ENCODE measurements at regions not wholly inside any gene's neighbourhood (a gene's known extent, or its start where the extent isn't known, plus 50 kb on each side); places are given as distances from the start of the nearest gene placed in this dataset.
"Not testable (repeated sequence)": the region's sequence is repeated elsewhere in the genome, so short reads cannot be mapped to it uniquely, and the experiment has no call there.

GRCh38 chr2:110287817-110288216 lies 75.5 kb upstream of the MTLN start:
- WGBS (ENCODE audit: insufficient coverage) = no CpG with 5 or more reads among the region's 8 CpGs
- POLR2A ChIA-PET; H3K27me3 Mint-ChIP-seq; H3K4me2 ChIP-seq (replicated peaks; ENCODE audit: low read depth, low read length, poor library complexity, severe bottlenecking); H2AFZ ChIP-seq (ENCODE audit: insufficient read depth, low read depth, low read length, poor library complexity, severe bottlenecking); H3K4me3 ChIP-seq (ENCODE audit: control extremely low read depth in 1 of 5, extremely low read depth in 1 of 5, insufficient read depth in 1 of 5, low read depth in 2 of 5, low read length in 4 of 5); H3K79me2 ChIP-seq (ENCODE audit: control insufficient read depth, insufficient read depth, low read length); H3K9me3 ChIP-seq (ENCODE audit: control extremely low read depth in 1 of 3, control insufficient read depth in 2 of 3, insufficient read depth in 1 of 3, low read length in 2 of 3); H3K4me1 Mint-ChIP-seq; H3K9ac ChIP-seq (ENCODE audit: low read length); intact Hi-C loops (cut with micrococcal nuclease); DNase-seq; ATAC-seq (ENCODE audit: low read depth); H3K27ac Mint-ChIP-seq; H3K27me3 ChIP-seq (replicated peaks in 1 of 4; ENCODE audit: control extremely low read depth in 1 of 4, control insufficient read depth in 3 of 4, insufficient read depth in 4 of 4, low read length in 3 of 4); H3K36me3 ChIP-seq (replicated peaks in 1 of 2; ENCODE audit: control extremely low read depth in 1 of 2, control insufficient read depth in 1 of 2, extremely low read depth in 1 of 2, insufficient read depth in 2 of 2, low read length in 1 of 2); H3K4me1 ChIP-seq (ENCODE audit: control insufficient read depth in 2 of 2, insufficient read depth in 2 of 2, low read length in 2 of 2); H3K9me3 Mint-ChIP-seq (ENCODE audit: insufficient read depth); H3K27ac ChIP-seq (ENCODE audit: low read length in 2 of 2); H4K20me1 ChIP-seq (ENCODE audit: control insufficient read depth, insufficient read depth, low read length, poor library complexity, severe bottlenecking); CTCF ChIA-PET; H3K4me3 Mint-ChIP-seq: not testable (repeated sequence)

DNA sequence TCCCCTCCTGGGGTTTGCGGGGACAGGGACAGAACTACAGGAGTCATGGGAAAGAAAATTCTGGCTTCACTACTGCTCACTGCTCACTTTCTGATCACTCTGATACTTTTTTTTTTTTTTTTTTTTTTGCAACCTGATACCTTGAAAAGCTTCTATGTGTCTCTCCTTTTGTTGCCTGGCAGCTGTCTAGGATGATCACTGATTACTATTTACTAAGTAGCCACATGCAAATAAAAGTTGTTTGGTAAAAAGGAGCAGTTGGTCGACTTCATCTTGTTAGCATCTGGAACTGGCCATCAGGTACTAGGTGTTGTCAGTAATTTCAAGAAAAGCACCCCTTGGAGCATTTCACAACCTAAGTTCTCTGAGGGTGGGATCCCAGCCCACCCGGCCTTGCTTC lies 74.9 kb upstream of the MTLN start:
- H3K4me1 ChIP-seq (ENCODE audit: control insufficient read depth in 2 of 2, insufficient read depth in 2 of 2, low read length in 2 of 2); POLR2A ChIA-PET; H3K4me3 Mint-ChIP-seq; H3K4me3 ChIP-seq (ENCODE audit: control extremely low read depth in 1 of 5, extremely low read depth in 1 of 5, insufficient read depth in 1 of 5, low read depth in 2 of 5, low read length in 4 of 5); H3K27me3 ChIP-seq (replicated peaks in 1 of 4; ENCODE audit: control extremely low read depth in 1 of 4, control insufficient read depth in 3 of 4, insufficient read depth in 4 of 4, low read length in 3 of 4); H3K36me3 ChIP-seq (replicated peaks in 1 of 2; ENCODE audit: control extremely low read depth in 1 of 2, control insufficient read depth in 1 of 2, extremely low read depth in 1 of 2, insufficient read depth in 2 of 2, low read length in 1 of 2); intact Hi-C loops (cut with micrococcal nuclease); H3K27ac ChIP-seq (ENCODE audit: low read length in 2 of 2); DNase-seq; H3K9me3 ChIP-seq (ENCODE audit: control extremely low read depth in 1 of 3, control insufficient read depth in 2 of 3, insufficient read depth in 1 of 3, low read length in 2 of 3); H3K9ac ChIP-seq (ENCODE audit: low read length); H3K79me2 ChIP-seq (ENCODE audit: control insufficient read depth, insufficient read depth, low read length); H4K20me1 ChIP-seq (ENCODE audit: control insufficient read depth, insufficient read depth, low read length, poor library complexity, severe bottlenecking); H3K27ac Mint-ChIP-seq; H3K27me3 Mint-ChIP-seq; H3K4me1 Mint-ChIP-seq; H2AFZ ChIP-seq (ENCODE audit: insufficient read depth, low read depth, low read length, poor library complexity, severe bottlenecking); ATAC-seq (ENCODE audit: low read depth); H3K9me3 Mint-ChIP-seq (ENCODE audit: insufficient read depth); CTCF ChIA-PET; H3K4me2 ChIP-seq (replicated peaks; ENCODE audit: low read depth, low read length, poor library complexity, severe bottlenecking): not testable (repeated sequence)
- no CpG with 5 or more reads among the region's 3 CpGs for whole genome bisulfite sequencing (ENCODE audit: insufficient coverage)

DNA sequence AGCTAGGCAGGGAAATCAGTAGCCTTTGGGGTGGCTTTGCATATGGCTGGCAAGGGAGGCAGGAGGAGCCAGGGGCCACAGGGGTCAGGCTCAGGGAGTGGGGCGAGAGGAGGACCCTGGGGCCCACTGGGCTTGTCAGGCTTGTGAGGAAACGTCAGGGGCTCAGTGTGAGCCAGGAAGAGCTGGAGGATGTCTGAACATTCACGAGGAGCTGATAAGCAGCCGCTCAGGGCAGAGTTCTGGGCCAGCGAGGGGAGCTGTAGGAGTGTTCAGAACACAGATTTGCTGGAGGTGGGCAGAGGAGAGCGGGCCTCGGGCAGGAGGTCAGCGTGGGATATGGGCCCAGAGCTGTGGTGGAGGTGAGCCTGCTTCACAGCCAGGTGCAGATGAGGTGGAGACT lies 72.7 kb upstream of the MTLN start:
- H3K27ac Mint-ChIP-seq; H3K4me3 ChIP-seq (ENCODE audit: control extremely low read depth in 1 of 5, extremely low read depth in 1 of 5, insufficient read depth in 1 of 5, low read depth in 2 of 5, low read length in 4 of 5); H3K4me3 Mint-ChIP-seq; H3K27ac ChIP-seq (ENCODE audit: low read length in 2 of 2); H3K9me3 ChIP-seq (ENCODE audit: control extremely low read depth in 1 of 3, control insufficient read depth in 2 of 3, insufficient read depth in 1 of 3, low read length in 2 of 3); H3K36me3 ChIP-seq (replicated peaks in 1 of 2; ENCODE audit: control extremely low read depth in 1 of 2, control insufficient read depth in 1 of 2, extremely low read depth in 1 of 2, insufficient read depth in 2 of 2, low read length in 1 of 2); H4K20me1 ChIP-seq (ENCODE audit: control insufficient read depth, insufficient read depth, low read length, poor library complexity, severe bottlenecking); H3K4me2 ChIP-seq (replicated peaks; ENCODE audit: low read depth, low read length, poor library complexity, severe bottlenecking); H3K9ac ChIP-seq (ENCODE audit: low read length); H3K27me3 ChIP-seq (replicated peaks in 1 of 4; ENCODE audit: control extremely low read depth in 1 of 4, control insufficient read depth in 3 of 4, insufficient read depth in 4 of 4, low read length in 3 of 4); DNase-seq; H3K79me2 ChIP-seq (ENCODE audit: control insufficient read depth, insufficient read depth, low read length); H3K27me3 Mint-ChIP-seq; H3K4me1 ChIP-seq (ENCODE audit: control insufficient read depth in 2 of 2, insufficient read depth in 2 of 2, low read length in 2 of 2); intact Hi-C loops (cut with micrococcal nuclease); H3K4me1 Mint-ChIP-seq; H2AFZ ChIP-seq (ENCODE audit: insufficient read depth, low read depth, low read length, poor library complexity, severe bottlenecking); CTCF ChIA-PET; H3K9me3 Mint-ChIP-seq (ENCODE audit: insufficient read depth); POLR2A ChIA-PET; ATAC-seq (ENCODE audit: low read depth): not testable (repeated sequence)
- WGBS (ENCODE audit: insufficient coverage) = no CpG with 5 or more reads among the region's 8 CpGs

DNA sequence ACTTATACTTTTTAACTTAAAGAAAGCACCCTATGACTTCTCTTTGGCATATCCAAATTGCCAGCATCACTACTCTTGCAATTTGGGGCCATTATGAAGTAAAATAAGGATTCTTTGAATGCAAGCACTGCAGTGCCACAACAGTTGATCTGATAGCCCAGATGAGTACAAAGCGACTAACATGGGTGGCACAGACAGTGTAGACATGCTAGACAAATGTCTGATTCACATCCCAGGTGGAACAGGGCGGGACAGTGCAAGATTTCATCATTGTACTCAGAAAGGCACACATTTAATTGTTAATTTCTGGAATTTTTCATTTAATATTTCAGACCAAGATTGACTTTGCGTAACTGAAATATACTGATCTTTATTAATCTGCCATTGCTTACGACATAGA lies 68.5 kb upstream of the MTLN start:
- H3K4me3 ChIP-seq (ENCODE audit: control extremely low read depth in 1 of 5, extremely low read depth in 1 of 5, insufficient read depth in 1 of 5, low read depth in 2 of 5, low read length in 4 of 5); intact Hi-C loops (cut with micrococcal nuclease); ATAC-seq (ENCODE audit: low read depth); H3K27ac ChIP-seq (ENCODE audit: low read length in 2 of 2); H3K27ac Mint-ChIP-seq; H3K27me3 ChIP-seq (replicated peaks in 1 of 4; ENCODE audit: control extremely low read depth in 1 of 4, control insufficient read depth in 3 of 4, insufficient read depth in 4 of 4, low read length in 3 of 4); DNase-seq; H3K27me3 Mint-ChIP-seq; POLR2A ChIA-PET; H2AFZ ChIP-seq (ENCODE audit: insufficient read depth, low read depth, low read length, poor library complexity, severe bottlenecking); CTCF ChIA-PET; H3K4me1 ChIP-seq (ENCODE audit: control insufficient read depth in 2 of 2, insufficient read depth in 2 of 2, low read length in 2 of 2); H3K9me3 Mint-ChIP-seq (ENCODE audit: insufficient read depth); H3K4me1 Mint-ChIP-seq; H3K79me2 ChIP-seq (ENCODE audit: control insufficient read depth, insufficient read depth, low read length); H3K4me2 ChIP-seq (replicated peaks; ENCODE audit: low read depth, low read length, poor library complexity, severe bottlenecking); H3K9ac ChIP-seq (ENCODE audit: low read length); H3K36me3 ChIP-seq (replicated peaks in 1 of 2; ENCODE audit: control extremely low read depth in 1 of 2, control insufficient read depth in 1 of 2, extremely low read depth in 1 of 2, insufficient read depth in 2 of 2, low read length in 1 of 2); H3K9me3 ChIP-seq (ENCODE audit: control extremely low read depth in 1 of 3, control insufficient read depth in 2 of 3, insufficient read depth in 1 of 3, low read length in 2 of 3); H3K4me3 Mint-ChIP-seq; H4K20me1 ChIP-seq (ENCODE audit: control insufficient read depth, insufficient read depth, low read length, poor library complexity, severe bottlenecking): not testable (repeated sequence)
- WGBS (ENCODE audit: insufficient coverage) = no CpG with 5 or more reads among the region's 4 CpGs

All from B cell (primary cell).